Jurkat, Clone E6-1 (cell line): ENCODE measurements at regions not wholly inside any gene's neighbourhood (a gene's known extent, or its start where the extent isn't known, plus 50 kb on each side); places are given as distances from the start of the nearest gene placed in this dataset.
"Not testable (repeated sequence)": the region's sequence is repeated elsewhere in the genome, so short reads cannot be mapped to it uniquely, and the experiment has no call there.

Experiments
- DNase-seq: peaks from one replicate; pipeline ENCODE4 v3.0.0-alpha.2; 2011; ENCODE audit warnings: low read depth, low spot score
- H3K4me3 ChIP-seq: 2 replicates; pipeline ENCODE4 v1.5.1; 2011; ENCODE audit warnings: mild to moderate bottlenecking, low read length, control low read depth, moderate library complexity

GRCh38 chr6:11961923-11962322 lies 50.2 kb upstream of the HIVEP1 start:
- H3K4me3 ChIP-seq, result no peak overlapping the region
- no peak for DNase-seq

- DNase-seq, result no peak
- no peak overlapping the region for H3K4me3 ChIP-seq
These were observed 51.0 kb upstream of the HIVEP1 start for GRCh38 chr6:11960909-11961779.

GRCh38 chr6:11956781-11957180 lies 55.3 kb upstream of the HIVEP1 start:
- H3K4me3 ChIP-seq, result no peak overlapping the region
- no peak for DNase-seq

GRCh38 chr6:11953641-11954040 lies 58.5 kb upstream of the HIVEP1 start:
- DNase-seq, result no peak
- H3K4me3 ChIP-seq, result no peak overlapping the region

GRCh38 chr6:11952316-11952715 lies 59.8 kb upstream of the HIVEP1 start:
- H3K4me3 ChIP-seq, result no peak overlapping the region
- no peak for DNase-seq

- H3K4me3 ChIP-seq, result no peak overlapping the region
- DNase-seq, result no peak
These were observed 60.2 kb upstream of the HIVEP1 start for GRCh38 chr6:11951868-11952267.

- H3K4me3 ChIP-seq, result no peak overlapping the region
- no peak for DNase-seq
These were observed 62.0 kb upstream of the HIVEP1 start for GRCh38 chr6:11950109-11950508.

- H3K4me3 ChIP-seq, result no peak overlapping the region
- no peak for DNase-seq
These were observed 64.5 kb upstream of the HIVEP1 start for GRCh38 chr6:11947575-11947974.

GRCh38 chr6:11947063-11947462 lies 65.0 kb upstream of the HIVEP1 start:
- peak; percentile 10 for DNase-seq
- no peak overlapping the region for H3K4me3 ChIP-seq

GRCh38 chr6:11944111-11944510 lies 68.0 kb upstream of the HIVEP1 start:
- no peak overlapping the region for H3K4me3 ChIP-seq
- DNase-seq, result no peak

GRCh38 chr6:11943060-11943459 lies 69.1 kb upstream of the HIVEP1 start:
- no peak overlapping the region for H3K4me3 ChIP-seq
- DNase-seq, result no peak

GRCh38 chr6:11942185-11942864 lies 69.8 kb upstream of the HIVEP1 start:
- DNase-seq, result no peak
- no peak overlapping the region for H3K4me3 ChIP-seq

GRCh38 chr6:11940532-11941166 lies 71.5 kb upstream of the HIVEP1 start:
- not testable (repeated sequence) for DNase-seq, H3K4me3 ChIP-seq

- DNase-seq, result no peak
- H3K4me3 ChIP-seq, result no peak overlapping the region
These were observed 73.7 kb upstream of the HIVEP1 start for GRCh38 chr6:11938285-11938890.

GRCh38 chr6:11934638-11935037 lies 77.5 kb upstream of the HIVEP1 start:
- no peak for DNase-seq
- no peak overlapping the region for H3K4me3 ChIP-seq

GRCh38 chr6:11932892-11933291 lies 79.2 kb upstream of the HIVEP1 start:
- DNase-seq, H3K4me3 ChIP-seq: not testable (repeated sequence)

- no peak for DNase-seq
- H3K4me3 ChIP-seq, result no peak overlapping the region
These were observed 80.6 kb upstream of the HIVEP1 start for GRCh38 chr6:11931296-11932035.

- DNase-seq, H3K4me3 ChIP-seq: not testable (repeated sequence)
These were observed 81.3 kb upstream of the HIVEP1 start for GRCh38 chr6:11930834-11931233.

- H3K4me3 ChIP-seq, result no peak overlapping the region
- no peak for DNase-seq
These were observed 81.9 kb upstream of the HIVEP1 start for GRCh38 chr6:11930240-11930639.
